OCI-LY3 (cell line): ENCODE measurements at regions not wholly inside any gene's neighbourhood (a gene's known extent, or its start where the extent isn't known, plus 50 kb on each side); places are given as distances from the start of the nearest gene placed in this dataset.

Source experiments
- EZH2phosphoT487 ChIP-seq: fragments of 200-600 bp; shearing (Covaris generic); IDR thresholded peaks from 2 replicates; pipeline ENCODE4 v1.6.1; 2018; ENCODE audit warnings: antibody characterized with exemption, mixed run types, low read depth
- TF ChIP-seq, protein P1 (sequence below): fragments of 200-600, 300-600 bp; sonication (generic); IDR thresholded peaks from 2 replicates; pipeline ENCODE4 v1.5.1; 2014; ENCODE audit warnings: antibody characterized with exemption, low read length, low read depth

DNA sequence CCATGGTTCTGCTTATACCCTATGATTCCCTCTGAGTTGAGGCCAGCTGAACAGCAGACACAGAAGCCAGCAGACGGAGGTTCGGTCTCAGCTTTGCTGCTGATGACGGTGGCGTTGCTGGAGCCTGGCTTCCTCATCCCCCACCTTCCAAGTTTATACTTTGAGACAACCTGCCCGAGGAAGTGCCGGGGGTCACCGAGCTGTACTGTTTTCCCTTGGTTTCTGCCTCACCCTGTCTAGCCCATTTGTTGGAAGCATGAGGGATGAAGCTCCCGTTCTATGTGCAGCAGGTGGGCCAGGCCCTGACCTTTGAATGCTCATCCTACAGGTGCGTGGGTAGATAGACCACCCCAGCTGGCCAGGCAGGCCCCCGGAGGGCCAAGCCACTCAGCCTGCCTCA lies 117.3 kb downstream of the MYCN start:
- TF ChIP-seq, protein P1, sequence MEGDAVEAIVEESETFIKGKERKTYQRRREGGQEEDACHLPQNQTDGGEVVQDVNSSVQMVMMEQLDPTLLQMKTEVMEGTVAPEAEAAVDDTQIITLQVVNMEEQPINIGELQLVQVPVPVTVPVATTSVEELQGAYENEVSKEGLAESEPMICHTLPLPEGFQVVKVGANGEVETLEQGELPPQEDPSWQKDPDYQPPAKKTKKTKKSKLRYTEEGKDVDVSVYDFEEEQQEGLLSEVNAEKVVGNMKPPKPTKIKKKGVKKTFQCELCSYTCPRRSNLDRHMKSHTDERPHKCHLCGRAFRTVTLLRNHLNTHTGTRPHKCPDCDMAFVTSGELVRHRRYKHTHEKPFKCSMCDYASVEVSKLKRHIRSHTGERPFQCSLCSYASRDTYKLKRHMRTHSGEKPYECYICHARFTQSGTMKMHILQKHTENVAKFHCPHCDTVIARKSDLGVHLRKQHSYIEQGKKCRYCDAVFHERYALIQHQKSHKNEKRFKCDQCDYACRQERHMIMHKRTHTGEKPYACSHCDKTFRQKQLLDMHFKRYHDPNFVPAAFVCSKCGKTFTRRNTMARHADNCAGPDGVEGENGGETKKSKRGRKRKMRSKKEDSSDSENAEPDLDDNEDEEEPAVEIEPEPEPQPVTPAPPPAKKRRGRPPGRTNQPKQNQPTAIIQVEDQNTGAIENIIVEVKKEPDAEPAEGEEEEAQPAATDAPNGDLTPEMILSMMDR: no peak
- TF ChIP-seq EZH2phosphoT487: no peak
